Left ventricle myocardium inferior (tissue), 1 donor: ENCODE measurements at regions not wholly inside any gene's neighbourhood (a gene's known extent, or its start where the extent isn't known, plus 50 kb on each side); places are given as distances from the start of the nearest gene placed in this dataset.

Experiments
- DNase-seq: peaks from one replicate; pipeline ENCODE4 v3.0.0-alpha.2; 2020
- H3K27ac ChIP-seq: fragments of 200-600 bp; replicated peaks from 2 replicates; pipeline ENCODE4 v1.8.0; 2021
- H3K27me3 ChIP-seq: fragments of 200-600 bp; 2 replicates; pipeline ENCODE4 v1.8.0; 2021; ENCODE audit warnings: low read depth
- H3K36me3 ChIP-seq: fragments of 200-600 bp; 2 replicates; pipeline ENCODE4 v1.8.0; 2021
- H3K4me1 ChIP-seq: fragments of 200-600 bp; 2 replicates; pipeline ENCODE4 v1.8.0; 2021
- H3K4me3 ChIP-seq: fragments of 200-600 bp; 2 replicates; pipeline ENCODE4 v1.8.0; 2021; ENCODE audit warnings: mild to moderate bottlenecking, moderate library complexity
- H3K9me3 ChIP-seq: fragments of 200-600 bp; replicated peaks from 2 replicates; pipeline ENCODE4 v1.8.0; 2021
- CTCF ChIP-seq: fragments of 200-600 bp; IDR thresholded peaks from 2 replicates; pipeline ENCODE4 v1.8.0; 2021; ENCODE audit warnings: antibody characterized with exemption, mild to moderate bottlenecking, borderline replicate concordance
- intact Hi-C: fragments of 100-400 bp; cut with micrococcal nuclease; formaldehyde crosslinking; loops from one replicate; pipeline ENCODE4 v1.11.0; 2022
- donor health status: DM: no; HTN: yes; CAD: no; lungs with severe emphysema.

- Histone ChIP-seq H3K4me1 (peaks cover 4% of the 10 kb centered on the region), H3K36me3 (no peaks in the 10 kb centered on the region), H3K27me3 (no peaks in the 10 kb centered on the region), H3K4me3 (no peak overlapping the region), H3K27ac (no peak overlapping the region), H3K9me3 (peaks cover 11% of the 10 kb centered on the region)
- no peak for DNase-seq
- no peak for TF ChIP-seq CTCF
- intact Hi-C loops, result no loop called here
These were observed 75.4 kb upstream of the COCH start for GRCh38 chr14:30798961-30799360.

GRCh38 chr14:30799933-30800332 is 74.4 kb upstream of the COCH start:
- intact Hi-C loops, result no loop called here
- H3K4me1 ChIP-seq, result peaks cover 4% of the 10 kb centered on the region

GRCh38 chr14:30803185-30803584 is 71.2 kb upstream of the COCH start:
- no peak for TF ChIP-seq CTCF
- no peaks in the 10 kb centered on the region for H3K27me3 ChIP-seq
- DNase-seq, result no peak
- H3K4me1 ChIP-seq, result peaks cover 4% of the 10 kb centered on the region
- H3K36me3 ChIP-seq, result no peaks in the 10 kb centered on the region
- H3K27ac ChIP-seq, result no peak overlapping the region
- intact Hi-C loops, result no loop called here
- no peak overlapping the region for H3K4me3 ChIP-seq
- H3K9me3 ChIP-seq, result no peaks in the 10 kb centered on the region

More at GRCh38 chr14:30799933-30800332, 74.4 kb upstream of the COCH start:
- H3K4me3 ChIP-seq, result no peak overlapping the region
- TF ChIP-seq CTCF, result no peak
- no peak overlapping the region for H3K27ac ChIP-seq
- no peak for DNase-seq
- no peaks in the 10 kb centered on the region for H3K36me3 ChIP-seq
- H3K27me3 ChIP-seq, result no peaks in the 10 kb centered on the region
- peaks cover 2% of the 10 kb centered on the region for H3K9me3 ChIP-seq

- Histone ChIP-seq H3K27me3 (no peaks in the 10 kb centered on the region), H3K4me3 (no peak overlapping the region), H3K4me1 (peaks cover 4% of the 10 kb centered on the region), H3K36me3 (no peaks in the 10 kb centered on the region), H3K9me3 (no peaks in the 10 kb centered on the region), H3K27ac (no peak overlapping the region)
- intact Hi-C loops, result no loop called here
- no peak for TF ChIP-seq CTCF
- no peak for DNase-seq
These were observed 69.1 kb upstream of the COCH start for GRCh38 chr14:30805284-30805683.

- H3K36me3 ChIP-seq, result no peaks in the 10 kb centered on the region
- no peak for TF ChIP-seq CTCF
- H3K9me3 ChIP-seq, result no peaks in the 10 kb centered on the region
- no peak overlapping the region for H3K4me3 ChIP-seq
- no peaks in the 10 kb centered on the region for H3K4me1 ChIP-seq
- intact Hi-C loops, result no loop called here
- DNase-seq, result no peak
- H3K27me3 ChIP-seq, result no peaks in the 10 kb centered on the region
- no peak overlapping the region for H3K27ac ChIP-seq
These were observed 65.8 kb upstream of the COCH start for GRCh38 chr14:30808576-30808975.

GRCh38 chr14:30813216-30813615 is 61.1 kb upstream of the COCH start:
- DNase-seq, result no peak

More at GRCh38 chr14:30813216-30813615, 61.1 kb upstream of the COCH start:
- Histone ChIP-seq H3K4me1 (no peaks in the 10 kb centered on the region), H3K9me3 (peaks cover 11% of the 10 kb centered on the region), H3K27ac (no peak overlapping the region), H3K4me3 (no peak overlapping the region), H3K27me3 (no peaks in the 10 kb centered on the region), H3K36me3 (no peaks in the 10 kb centered on the region)
- intact Hi-C loops, result no loop called here
- no peak for TF ChIP-seq CTCF
